Endodermal cell (in vitro differentiated cells): ENCODE measurements at regions not wholly inside any gene's neighbourhood (a gene's known extent, or its start where the extent isn't known, plus 50 kb on each side); places are given as distances from the start of the nearest gene placed in this dataset.

Experiments
- DNase-seq: peaks from one replicate; pipeline ENCODE4 v3.0.0-alpha.2; 2017
- H3K27ac ChIP-seq: 2 replicates; pipeline ENCODE4 v1.5.1; 2013; ENCODE audit warnings: mild to moderate bottlenecking, low read depth, low read length, moderate library complexity
- H3K27me3 ChIP-seq: 2 replicates; pipeline ENCODE4 v1.6.1; 2013; ENCODE audit warnings: mild to moderate bottlenecking, low read length, moderate library complexity; ENCODE audit not compliant: insufficient read depth, control insufficient read depth, poor library complexity, severe bottlenecking
- H3K36me3 ChIP-seq: 2 replicates; pipeline ENCODE4 v1.7.0; 2013; ENCODE audit warnings: mild to moderate bottlenecking, low read length, moderate library complexity; ENCODE audit not compliant: control insufficient read depth, insufficient read depth
- H3K4me1 ChIP-seq: one replicate; pipeline ENCODE4 v1.7.0; 2013; ENCODE audit warnings: low read length; ENCODE audit not compliant: control insufficient read depth, insufficient read depth
- H3K4me3 ChIP-seq: 2 replicates; pipeline ENCODE4 v1.5.1; 2013; ENCODE audit warnings: mild to moderate bottlenecking, low read length, moderate library complexity
- H3K9ac ChIP-seq: 2 replicates; pipeline ENCODE4 v1.6.1; 2013; ENCODE audit warnings: mild to moderate bottlenecking, low read length, moderate library complexity; ENCODE audit not compliant: poor library complexity, severe bottlenecking; ENCODE audit errors: extremely low read depth
- H3K9me3 ChIP-seq: 2 replicates; pipeline ENCODE4 v1.6.1; 2013; ENCODE audit warnings: mild to moderate bottlenecking, low read length, moderate library complexity; ENCODE audit not compliant: control insufficient read depth
- H3K27ac Mint-ChIP-seq: 2 replicates; pipeline ENCODE4 v1.8.0; 2020; ENCODE audit warnings: mixed read lengths
- H3K27me3 Mint-ChIP-seq: 2 replicates; pipeline ENCODE4 v1.8.0; 2021; ENCODE audit warnings: mild to moderate bottlenecking, mixed read lengths; ENCODE audit not compliant: insufficient read depth
- H3K36me3 Mint-ChIP-seq: 2 replicates; pipeline ENCODE4 v1.8.0; 2020; ENCODE audit warnings: low read depth, mixed read lengths
- H3K4me1 Mint-ChIP-seq: 2 replicates; pipeline ENCODE4 v1.8.0; 2020; ENCODE audit warnings: mixed read lengths
- H3K4me3 Mint-ChIP-seq: 2 replicates; pipeline ENCODE4 v1.8.0; 2020; ENCODE audit warnings: mild to moderate bottlenecking, moderate library complexity, mixed read lengths
- H3K9me3 Mint-ChIP-seq: 2 replicates; pipeline ENCODE4 v1.8.0; 2020; ENCODE audit warnings: mild to moderate bottlenecking, mixed read lengths
- WGBS, 2 experiments: methylation state at CpG; one replicate each; pipeline versions ENCODE4 v1.1.5 to v1.1.7; 2013; ENCODE audit warnings: missing lambda C conversion rate in 2 of 2, mixed read lengths in 1 of 2; ENCODE audit not compliant: insufficient coverage in 1 of 2, insufficient read length in 1 of 2; 5-methylcytosine and 5-hydroxymethylcytosine counted together
- TF ChIP-seq, protein P1 (sequence below): fragments of 200-600 bp; sonication (generic); conservative IDR thresholded peaks from 2 replicates; pipeline ENCODE4 v1.5.0; 2021; ENCODE audit warnings: antibody characterized with exemption, mild to moderate bottlenecking

DNA sequence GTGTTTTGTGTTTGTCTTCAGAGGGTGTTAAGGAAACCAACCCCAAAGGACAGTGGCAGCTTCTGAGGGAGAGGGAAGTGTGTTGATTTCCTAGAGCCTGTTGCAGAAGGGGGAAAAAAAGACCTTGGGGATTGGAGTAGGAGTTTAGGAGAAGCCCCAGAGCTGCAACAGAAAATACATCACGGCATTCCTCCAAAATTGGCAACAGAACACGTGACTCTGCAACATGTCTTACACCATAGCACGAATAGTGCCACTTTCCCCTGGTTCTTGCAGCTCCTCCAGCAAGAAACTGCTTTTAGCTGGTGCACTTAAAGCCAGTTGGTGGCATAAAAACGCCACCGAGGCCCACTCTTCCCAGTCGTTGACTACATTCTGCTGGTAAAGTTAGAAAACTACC is 473.0 kb downstream of the CD83 start:
- H3K4me3 Mint-ChIP-seq: no peak overlapping the region
- H3K27me3 Mint-ChIP-seq: peaks cover 4% of the 10 kb centered on the region
- H3K27ac ChIP-seq: no peak overlapping the region
- peaks cover 15% of the 10 kb centered on the region for H3K4me1 Mint-ChIP-seq
- no peaks in the 10 kb centered on the region for H3K27me3 ChIP-seq
- H3K9me3 ChIP-seq: no peaks in the 10 kb centered on the region
- TF ChIP-seq, protein P1, sequence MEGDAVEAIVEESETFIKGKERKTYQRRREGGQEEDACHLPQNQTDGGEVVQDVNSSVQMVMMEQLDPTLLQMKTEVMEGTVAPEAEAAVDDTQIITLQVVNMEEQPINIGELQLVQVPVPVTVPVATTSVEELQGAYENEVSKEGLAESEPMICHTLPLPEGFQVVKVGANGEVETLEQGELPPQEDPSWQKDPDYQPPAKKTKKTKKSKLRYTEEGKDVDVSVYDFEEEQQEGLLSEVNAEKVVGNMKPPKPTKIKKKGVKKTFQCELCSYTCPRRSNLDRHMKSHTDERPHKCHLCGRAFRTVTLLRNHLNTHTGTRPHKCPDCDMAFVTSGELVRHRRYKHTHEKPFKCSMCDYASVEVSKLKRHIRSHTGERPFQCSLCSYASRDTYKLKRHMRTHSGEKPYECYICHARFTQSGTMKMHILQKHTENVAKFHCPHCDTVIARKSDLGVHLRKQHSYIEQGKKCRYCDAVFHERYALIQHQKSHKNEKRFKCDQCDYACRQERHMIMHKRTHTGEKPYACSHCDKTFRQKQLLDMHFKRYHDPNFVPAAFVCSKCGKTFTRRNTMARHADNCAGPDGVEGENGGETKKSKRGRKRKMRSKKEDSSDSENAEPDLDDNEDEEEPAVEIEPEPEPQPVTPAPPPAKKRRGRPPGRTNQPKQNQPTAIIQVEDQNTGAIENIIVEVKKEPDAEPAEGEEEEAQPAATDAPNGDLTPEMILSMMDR: no peak
- no peaks in the 10 kb centered on the region for H3K36me3 ChIP-seq
- no peak overlapping the region for H3K4me3 ChIP-seq
- H3K9me3 Mint-ChIP-seq: no peaks in the 10 kb centered on the region
- H3K9ac ChIP-seq: no peak overlapping the region
- H3K36me3 Mint-ChIP-seq: no peaks in the 10 kb centered on the region
- no peak for DNase-seq
- H3K27ac Mint-ChIP-seq: no peak overlapping the region
- peaks cover 3% of the 10 kb centered on the region for H3K4me1 ChIP-seq
- 74 to 76% methylated on average over 5 to 6 of the region's 6 CpGs for WGBS, 2 experiments

DNA sequence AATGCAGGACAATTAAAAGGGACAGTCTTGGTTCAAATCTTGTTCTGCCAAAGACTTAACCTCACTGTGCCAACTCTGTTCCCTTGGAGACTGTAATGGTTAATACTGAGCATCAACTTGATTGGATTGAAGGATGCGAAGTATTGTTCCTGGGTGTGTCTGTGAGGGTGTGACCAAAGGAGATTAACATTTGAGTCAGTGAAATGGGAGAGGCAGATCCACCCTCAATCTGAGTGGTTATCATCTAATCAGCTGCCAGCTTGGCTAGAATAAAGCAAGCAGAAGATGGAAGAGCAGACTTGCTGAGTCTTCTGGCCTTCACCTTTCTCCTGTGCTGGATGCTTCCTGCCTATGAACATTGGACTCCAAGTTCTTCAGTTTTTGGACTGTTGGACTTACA is 474.4 kb downstream of the CD83 start:
- no peaks in the 10 kb centered on the region for H3K9me3 ChIP-seq
- H3K4me3 Mint-ChIP-seq: no peak overlapping the region
- peaks cover 15% of the 10 kb centered on the region for H3K4me1 Mint-ChIP-seq
- WGBS, 2 experiments: 93 to 100% methylated on average over 1 of the region's 1 CpG
- no peaks in the 10 kb centered on the region for H3K36me3 ChIP-seq
- H3K27me3 Mint-ChIP-seq: peaks cover 4% of the 10 kb centered on the region
- H3K4me1 ChIP-seq: no peaks in the 10 kb centered on the region
- H3K36me3 Mint-ChIP-seq: no peaks in the 10 kb centered on the region
- no peaks in the 10 kb centered on the region for H3K9me3 Mint-ChIP-seq
- TF ChIP-seq, protein P1: no peak
- H3K9ac ChIP-seq: no peak overlapping the region
- H3K27ac ChIP-seq: no peak overlapping the region
- no peak overlapping the region for H3K27ac Mint-ChIP-seq
- H3K4me3 ChIP-seq: no peak overlapping the region
- DNase-seq: no peak
- H3K27me3 ChIP-seq: no peaks in the 10 kb centered on the region

DNA sequence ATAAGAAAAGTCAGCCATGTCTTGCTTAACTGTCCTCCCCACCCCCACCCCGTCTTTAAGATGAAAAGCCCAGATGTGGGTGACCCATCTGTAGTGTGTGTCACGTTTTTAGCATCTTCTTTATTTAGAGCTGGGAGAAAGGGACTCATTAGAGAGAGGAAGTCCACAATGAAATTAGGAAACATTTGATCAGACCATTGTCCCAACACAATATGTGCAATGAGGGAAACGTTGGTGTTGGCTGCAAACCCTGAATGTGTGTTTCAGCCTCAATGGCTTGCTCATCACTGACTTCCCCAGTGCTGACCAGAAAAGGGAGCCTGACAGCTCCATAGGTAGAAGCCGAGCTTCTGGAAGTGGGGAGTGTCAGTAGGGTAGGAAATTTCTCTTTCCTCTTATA is 475.7 kb downstream of the CD83 start:
- Histone ChIP-seq H3K9ac (no peak overlapping the region), H3K36me3 (no peaks in the 10 kb centered on the region), H3K9me3 (no peaks in the 10 kb centered on the region), H3K27me3 (no peaks in the 10 kb centered on the region), H3K4me3 (no peak overlapping the region), H3K27ac (no peak overlapping the region), H3K4me1 (no peaks in the 10 kb centered on the region)
- 93 to 100% methylated on average over 1 to 4 of the region's 4 CpGs for WGBS, 2 experiments
- no peak for DNase-seq
- no peaks in the 10 kb centered on the region for H3K36me3 Mint-ChIP-seq
- TF ChIP-seq, protein P1: no peak
- H3K27me3 Mint-ChIP-seq: peaks cover 4% of the 10 kb centered on the region
- no peak overlapping the region for H3K27ac Mint-ChIP-seq
- no peak overlapping the region for H3K4me3 Mint-ChIP-seq
- H3K9me3 Mint-ChIP-seq: no peaks in the 10 kb centered on the region
- peaks cover 28% of the 10 kb centered on the region for H3K4me1 Mint-ChIP-seq
